GM12801 (cell line): ENCODE measurements at regions not wholly inside any gene's neighbourhood (a gene's known extent, or its start where the extent isn't known, plus 50 kb on each side); places are given as distances from the start of the nearest gene placed in this dataset.

ENCODE experiments used
- CTCF ChIP-seq: IDR thresholded peaks from one replicate; pipeline ENCODE4 v1.5.1; 2011; ENCODE audit warnings: control low read depth; ENCODE audit not compliant: insufficient read length; ENCODE audit errors: extremely low read depth

- TF ChIP-seq CTCF, result no peak
These were observed 119.3 kb upstream of the AGBL1 start for GRCh38 chr15:85960381-85960780.

DNA sequence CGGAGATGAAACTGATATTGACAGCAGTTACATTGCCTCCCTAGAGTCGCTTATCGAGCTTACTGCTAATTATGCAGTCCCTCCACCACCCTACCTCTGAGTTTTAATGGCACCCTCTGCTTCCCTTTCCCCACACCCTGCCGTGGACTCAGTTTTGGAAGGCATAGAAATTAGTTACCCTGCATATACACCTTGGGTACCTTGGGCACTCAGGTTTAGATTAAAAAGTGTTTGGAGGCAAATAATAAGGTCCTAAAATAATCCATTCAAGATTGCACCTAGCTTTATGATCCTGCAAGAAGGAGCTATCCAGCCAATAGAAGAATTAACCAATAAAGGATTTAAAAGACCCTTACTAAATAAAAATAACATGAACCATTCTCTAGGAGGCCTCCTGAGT is 117.8 kb upstream of the AGBL1 start:
- no peak for TF ChIP-seq CTCF

DNA sequence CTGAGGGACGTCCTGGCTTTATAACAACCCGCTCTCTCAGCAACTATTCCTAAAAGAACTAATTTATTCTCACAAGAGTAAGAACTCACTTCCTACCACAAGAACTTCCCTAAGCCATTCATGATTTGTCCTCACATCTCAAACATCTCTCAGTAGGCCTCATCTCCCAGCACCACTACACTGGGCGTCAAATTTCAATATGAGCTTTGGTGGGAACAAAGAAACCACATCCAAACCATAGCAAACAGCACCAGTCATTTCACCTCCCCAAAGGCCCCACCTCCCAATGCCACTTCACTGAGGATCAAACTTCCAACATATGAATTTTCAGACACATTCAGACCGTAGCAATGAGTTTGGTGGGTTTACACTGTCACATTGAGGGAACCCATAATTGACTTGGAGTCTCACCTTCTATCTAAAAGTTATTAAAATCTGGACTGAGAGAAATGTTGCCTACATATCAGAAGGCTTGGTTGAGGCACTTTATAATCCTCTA is 116.4 kb upstream of the AGBL1 start:
- no peak for TF ChIP-seq CTCF

DNA sequence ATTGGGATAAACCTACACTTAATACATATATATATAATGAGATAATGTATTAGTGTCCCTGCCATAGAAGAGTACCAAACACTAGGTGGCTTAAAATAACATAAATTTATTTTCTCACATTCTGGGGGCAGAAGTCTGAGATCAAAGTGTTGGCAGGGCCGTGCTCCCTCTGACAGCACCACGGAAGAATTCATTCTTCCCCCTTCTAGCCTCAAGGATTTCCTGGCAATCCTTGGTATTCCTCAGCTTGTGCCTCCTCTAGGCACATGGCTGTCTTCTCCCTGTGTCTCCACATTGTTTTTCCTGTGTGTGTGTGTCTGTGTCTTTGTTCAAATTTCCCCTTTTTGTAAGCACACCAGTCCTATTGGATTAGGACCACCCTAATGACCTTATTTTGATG is 115.2 kb upstream of the AGBL1 start:
- TF ChIP-seq CTCF, result no peak

DNA sequence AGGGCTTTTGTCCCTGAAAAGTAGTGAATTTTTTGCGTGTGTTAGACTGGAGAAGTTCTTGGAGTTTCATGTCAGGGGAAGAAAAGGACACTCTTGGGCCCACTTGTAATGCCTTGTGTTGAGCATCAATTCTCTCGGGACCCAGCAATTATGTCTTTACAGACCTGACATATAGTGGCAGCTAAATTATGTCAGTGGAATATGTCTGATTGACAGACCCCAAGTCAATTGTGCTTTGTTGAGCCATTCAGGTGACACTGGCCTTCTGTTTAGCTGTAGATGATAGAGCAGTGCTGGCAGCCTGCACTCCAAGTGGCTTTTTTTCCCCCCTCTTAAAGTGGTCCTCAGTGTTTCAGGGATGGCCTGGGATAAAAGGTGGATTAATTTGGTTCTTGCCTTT is 112.1 kb upstream of the AGBL1 start:
- no peak for TF ChIP-seq CTCF

DNA sequence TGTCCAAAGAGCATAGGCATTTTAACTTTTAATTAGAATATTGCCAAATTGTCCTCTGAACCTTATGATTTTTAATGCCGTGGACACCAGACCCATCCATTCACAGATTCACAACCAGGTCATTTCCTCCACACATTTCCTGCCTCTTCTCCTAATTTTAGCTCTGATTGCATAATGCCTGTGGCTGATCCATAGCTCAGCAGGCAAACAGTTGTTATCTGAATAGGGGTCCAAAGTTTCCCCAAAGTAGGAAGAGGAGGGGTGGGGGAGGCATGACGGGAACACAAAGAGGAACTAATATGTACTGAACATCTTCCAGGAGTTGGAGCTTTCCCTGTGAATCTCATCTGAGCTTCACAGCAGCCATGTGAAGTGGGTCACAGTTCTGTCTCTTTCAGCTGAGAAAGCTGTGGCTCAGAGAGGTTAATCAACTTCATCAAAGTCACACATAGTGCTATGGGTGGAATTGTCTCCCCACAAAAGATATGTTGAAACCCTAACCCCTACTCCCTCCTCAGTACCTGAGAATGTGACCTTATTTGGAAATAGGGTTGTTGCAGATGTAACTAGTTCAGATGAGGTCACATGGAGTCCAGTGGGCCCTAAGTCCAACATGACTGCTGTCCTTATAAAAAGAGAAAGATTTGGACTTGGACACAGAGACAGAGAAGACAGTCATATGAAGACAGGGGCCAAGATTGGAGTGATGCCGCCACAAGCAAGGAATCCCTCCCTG is 106.7 kb upstream of the AGBL1 start:
- TF ChIP-seq CTCF, result no peak

DNA sequence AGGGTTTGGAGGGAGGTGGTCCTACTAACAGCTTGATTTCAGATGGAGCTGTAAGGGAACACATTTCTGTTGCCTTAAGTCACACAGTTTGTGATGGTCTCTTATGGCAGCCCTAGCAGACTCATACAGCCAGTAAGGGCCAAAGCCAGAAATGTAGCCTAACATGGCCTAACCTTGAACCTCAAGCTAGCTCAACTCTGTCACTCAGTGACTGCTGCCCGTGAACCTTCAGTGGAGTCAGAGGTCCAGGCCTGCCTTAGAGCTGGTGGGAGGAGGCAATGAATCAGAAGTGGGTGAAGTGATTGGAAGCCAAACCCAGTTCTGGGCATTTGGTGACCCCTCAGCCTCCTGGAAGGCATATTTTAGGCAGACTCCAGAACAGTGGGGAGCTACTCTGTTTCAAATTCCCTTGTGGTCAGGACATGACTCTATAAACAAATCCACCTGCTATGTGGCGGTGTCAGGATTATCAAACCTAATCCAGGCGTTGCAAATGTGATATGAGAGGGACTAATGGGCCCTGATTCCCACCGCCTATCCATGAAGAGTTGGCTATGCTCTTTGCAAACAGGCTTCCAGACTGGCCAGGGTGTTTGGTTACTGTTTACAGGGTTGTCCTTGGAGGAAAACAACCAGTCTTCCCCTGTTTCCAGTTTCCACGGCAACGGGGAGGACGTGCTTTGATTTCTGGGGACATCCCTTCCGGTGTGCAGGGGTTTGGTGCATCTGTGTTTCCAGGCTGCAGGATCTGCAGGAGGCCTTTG is 105.9 kb upstream of the AGBL1 start:
- no peak for TF ChIP-seq CTCF
